ENCODE measurements at regions not wholly inside any gene's neighbourhood (a gene's known extent, or its start where the extent isn't known, plus 50 kb on each side); places are given as distances from the start of the nearest gene placed in this dataset.
A peak's percentile ranks its signal among the peaks of the same experiment; 100 is the strongest.

DNA sequence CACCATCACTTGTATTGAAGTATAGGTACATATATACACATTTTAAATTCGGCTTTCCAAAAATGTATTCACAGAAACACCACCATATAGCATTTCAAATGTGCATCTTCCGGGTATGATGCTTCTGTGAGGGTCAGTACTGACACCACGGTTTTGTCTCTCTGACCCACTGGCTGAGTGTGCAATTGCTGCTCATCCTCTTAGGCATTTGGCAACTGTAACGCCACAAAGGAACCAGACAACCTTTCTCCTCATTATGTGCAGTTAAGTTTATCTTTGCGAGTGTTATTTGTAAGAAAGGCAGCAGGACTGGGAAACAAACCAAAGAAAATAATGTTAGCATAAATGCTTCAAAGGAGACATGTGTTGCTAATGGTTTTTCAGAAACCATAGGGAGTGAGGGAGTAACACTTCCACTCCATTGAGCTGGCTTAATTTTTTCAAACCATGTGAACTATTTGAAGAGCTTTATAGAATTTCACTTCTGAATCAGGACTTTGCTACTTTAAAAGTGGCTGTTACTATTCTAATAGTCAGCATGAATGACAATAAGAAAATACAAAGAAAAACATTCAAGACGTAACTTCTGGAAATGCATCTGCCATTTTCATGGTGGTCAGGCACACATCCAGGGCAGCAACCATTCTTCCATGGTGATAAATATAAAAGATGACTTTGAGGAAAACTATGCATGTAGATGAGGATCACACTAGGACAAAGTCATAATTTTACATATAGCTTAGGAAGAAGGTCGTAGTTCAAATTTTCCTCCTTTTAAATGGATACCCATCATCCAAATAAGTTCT lies 423.3 kb downstream of the MZT1 start:
- Histone ChIP-seq H3K79me2 (ENCODE audit: control insufficient read depth, insufficient read depth, low read length) (no peaks in the 10 kb centered on the region), H3K4me1 (ENCODE audit: control insufficient read depth, extremely low read depth, insufficient read depth, low read length) (no peaks in the 10 kb centered on the region), H3K9me3 (ENCODE audit: control insufficient read depth, insufficient read depth, low read depth, low read length) (no peaks in the 10 kb centered on the region), H3K4me3 (replicated peaks in 1 of 4; ENCODE audit: control extremely low read depth in 1 of 4, insufficient read depth in 1 of 4, low read depth in 3 of 4, low read length in 4 of 4) (no peak overlapping the region), H3K36me3 (ENCODE audit: control insufficient read depth, insufficient read depth, low read length) (no peaks in the 10 kb centered on the region), H3K4me2 (ENCODE audit: extremely low read depth, insufficient read depth, low read length) (no peak overlapping the region), H3K27ac (ENCODE audit: insufficient read depth, low read length) (no peak overlapping the region), H3K9ac (ENCODE audit: insufficient read depth, low read length) (no peak overlapping the region), H4K20me1 (ENCODE audit: control insufficient read depth, extremely low read depth, insufficient read depth, low read length) (no peaks in the 10 kb centered on the region), H3K27me3 (ENCODE audit: control insufficient read depth, insufficient read depth, low read length) (no peaks in the 10 kb centered on the region), H2AFZ (ENCODE audit: low read length) (no peak overlapping the region)
- TF ChIP-seq, protein P1, sequence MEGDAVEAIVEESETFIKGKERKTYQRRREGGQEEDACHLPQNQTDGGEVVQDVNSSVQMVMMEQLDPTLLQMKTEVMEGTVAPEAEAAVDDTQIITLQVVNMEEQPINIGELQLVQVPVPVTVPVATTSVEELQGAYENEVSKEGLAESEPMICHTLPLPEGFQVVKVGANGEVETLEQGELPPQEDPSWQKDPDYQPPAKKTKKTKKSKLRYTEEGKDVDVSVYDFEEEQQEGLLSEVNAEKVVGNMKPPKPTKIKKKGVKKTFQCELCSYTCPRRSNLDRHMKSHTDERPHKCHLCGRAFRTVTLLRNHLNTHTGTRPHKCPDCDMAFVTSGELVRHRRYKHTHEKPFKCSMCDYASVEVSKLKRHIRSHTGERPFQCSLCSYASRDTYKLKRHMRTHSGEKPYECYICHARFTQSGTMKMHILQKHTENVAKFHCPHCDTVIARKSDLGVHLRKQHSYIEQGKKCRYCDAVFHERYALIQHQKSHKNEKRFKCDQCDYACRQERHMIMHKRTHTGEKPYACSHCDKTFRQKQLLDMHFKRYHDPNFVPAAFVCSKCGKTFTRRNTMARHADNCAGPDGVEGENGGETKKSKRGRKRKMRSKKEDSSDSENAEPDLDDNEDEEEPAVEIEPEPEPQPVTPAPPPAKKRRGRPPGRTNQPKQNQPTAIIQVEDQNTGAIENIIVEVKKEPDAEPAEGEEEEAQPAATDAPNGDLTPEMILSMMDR (conservative IDR thresholded peaks at IDR 0.05 in 1 of 2, IDR thresholded peaks at IDR 0.05 in 1 of 2; ENCODE audit: low read depth in 1 of 2, low read length in 2 of 2) = no peak
- TF ChIP-seq EZH2 (IDR thresholded peaks at IDR 0.05; ENCODE audit: low read length, missing control alignments) = no peak
- peak; percentile 88 to 95 for DNase-seq (ENCODE audit: low read depth in 2 of 2)

DNA sequence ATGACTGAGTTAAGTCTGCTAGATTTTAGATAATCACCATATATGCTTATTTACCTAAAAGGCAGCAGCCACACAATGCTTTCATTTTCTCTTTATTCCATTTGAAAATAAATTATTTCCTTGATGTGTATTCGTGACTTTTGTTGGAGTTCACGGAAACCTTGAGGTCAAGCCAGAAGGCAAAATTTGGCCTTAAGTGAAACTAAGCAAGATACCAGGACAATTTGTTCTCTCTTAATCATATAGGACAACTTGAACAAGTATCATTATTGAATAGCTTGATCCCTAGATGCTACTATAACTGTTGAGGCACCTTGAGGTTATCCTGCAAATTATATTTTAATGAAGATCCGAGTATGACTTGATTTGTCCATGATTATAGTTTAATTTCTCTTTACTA lies 429.2 kb upstream of the DACH1 start:
- TF ChIP-seq EZH2 (IDR thresholded peaks at IDR 0.05; ENCODE audit: low read length, missing control alignments) = no peak
- TF ChIP-seq, protein P1 (conservative IDR thresholded peaks at IDR 0.05 in 1 of 2, IDR thresholded peaks at IDR 0.05 in 1 of 2; ENCODE audit: low read depth in 1 of 2, low read length in 2 of 2) = no peak
- H3K4me2 ChIP-seq (ENCODE audit: extremely low read depth, insufficient read depth, low read length) = no peak overlapping the region
- H4K20me1 ChIP-seq (ENCODE audit: control insufficient read depth, extremely low read depth, insufficient read depth, low read length) = no peaks in the 10 kb centered on the region
- no peak overlapping the region for H3K9ac ChIP-seq (ENCODE audit: insufficient read depth, low read length)
- H2AFZ ChIP-seq (ENCODE audit: low read length) = no peak overlapping the region
- no peaks in the 10 kb centered on the region for H3K27me3 ChIP-seq (ENCODE audit: control insufficient read depth, insufficient read depth, low read length)
- H3K79me2 ChIP-seq (ENCODE audit: control insufficient read depth, insufficient read depth, low read length) = no peaks in the 10 kb centered on the region
- H3K4me1 ChIP-seq (ENCODE audit: control insufficient read depth, extremely low read depth, insufficient read depth, low read length) = no peaks in the 10 kb centered on the region
- H3K9me3 ChIP-seq (ENCODE audit: control insufficient read depth, insufficient read depth, low read depth, low read length) = no peaks in the 10 kb centered on the region
- no peak overlapping the region for H3K27ac ChIP-seq (ENCODE audit: insufficient read depth, low read length)
- H3K4me3 ChIP-seq (replicated peaks in 1 of 4; ENCODE audit: control extremely low read depth in 1 of 4, insufficient read depth in 1 of 4, low read depth in 3 of 4, low read length in 4 of 4) = no peak overlapping the region
- no peak for DNase-seq (ENCODE audit: low read depth in 2 of 2)
- no peaks in the 10 kb centered on the region for H3K36me3 ChIP-seq (ENCODE audit: control insufficient read depth, insufficient read depth, low read length)

DNA sequence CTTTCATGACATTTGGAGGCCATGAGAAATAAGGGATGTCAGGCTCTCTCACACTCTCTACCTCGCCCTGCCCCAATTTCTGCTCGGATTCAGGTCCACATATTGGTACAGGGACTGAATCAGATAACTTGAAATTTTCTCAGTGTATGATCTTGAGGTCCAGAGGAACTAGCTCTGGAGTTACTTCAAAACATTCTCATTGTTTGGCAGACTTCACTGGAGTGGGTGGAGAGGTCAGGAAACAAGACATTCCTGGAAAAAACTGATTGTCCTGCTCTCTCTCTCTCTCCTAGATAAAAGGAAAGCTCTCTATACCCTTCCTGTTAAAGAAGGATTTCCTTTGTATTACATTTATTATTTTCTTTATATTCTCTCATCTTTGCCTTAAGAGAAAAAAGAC lies 428.1 kb upstream of the DACH1 start:
- Histone ChIP-seq H3K27ac (ENCODE audit: insufficient read depth, low read length) (no peak overlapping the region), H3K9ac (ENCODE audit: insufficient read depth, low read length) (no peak overlapping the region), H2AFZ (ENCODE audit: low read length) (peak overlapping the region; percentile 43), H3K4me3 (replicated peaks in 1 of 4; ENCODE audit: control extremely low read depth in 1 of 4, insufficient read depth in 1 of 4, low read depth in 3 of 4, low read length in 4 of 4) (no peak overlapping the region), H3K4me1 (ENCODE audit: control insufficient read depth, extremely low read depth, insufficient read depth, low read length) (no peaks in the 10 kb centered on the region), H3K36me3 (ENCODE audit: control insufficient read depth, insufficient read depth, low read length) (no peaks in the 10 kb centered on the region), H3K27me3 (ENCODE audit: control insufficient read depth, insufficient read depth, low read length) (no peaks in the 10 kb centered on the region), H3K4me2 (ENCODE audit: extremely low read depth, insufficient read depth, low read length) (no peak overlapping the region), H4K20me1 (ENCODE audit: control insufficient read depth, extremely low read depth, insufficient read depth, low read length) (no peaks in the 10 kb centered on the region), H3K79me2 (ENCODE audit: control insufficient read depth, insufficient read depth, low read length) (no peaks in the 10 kb centered on the region), H3K9me3 (ENCODE audit: control insufficient read depth, insufficient read depth, low read depth, low read length) (no peaks in the 10 kb centered on the region)
- peak; percentile 32 to 88 for DNase-seq (ENCODE audit: low read depth in 2 of 2)
- TF ChIP-seq, protein P1 (conservative IDR thresholded peaks at IDR 0.05 in 1 of 2, IDR thresholded peaks at IDR 0.05 in 1 of 2; ENCODE audit: low read depth in 1 of 2, low read length in 2 of 2) = no peak
- TF ChIP-seq EZH2 (IDR thresholded peaks at IDR 0.05; ENCODE audit: low read length, missing control alignments) = no peak

Data from fibroblast of lung (primary cell).